ENCODE measurements at regions not wholly inside any gene's neighbourhood (a gene's known extent, or its start where the extent isn't known, plus 50 kb on each side); places are given as distances from the start of the nearest gene placed in this dataset.
A peak's percentile ranks its signal among the peaks of the same experiment; 100 is the strongest.
"Not testable (repeated sequence)": the region's sequence is repeated elsewhere in the genome, so short reads cannot be mapped to it uniquely, and the experiment has no call there.

- DNase-seq = no peak
These were observed 288.9 kb upstream of the ZNF337 start for GRCh38 chr20:25985597-25985996.

DNA sequence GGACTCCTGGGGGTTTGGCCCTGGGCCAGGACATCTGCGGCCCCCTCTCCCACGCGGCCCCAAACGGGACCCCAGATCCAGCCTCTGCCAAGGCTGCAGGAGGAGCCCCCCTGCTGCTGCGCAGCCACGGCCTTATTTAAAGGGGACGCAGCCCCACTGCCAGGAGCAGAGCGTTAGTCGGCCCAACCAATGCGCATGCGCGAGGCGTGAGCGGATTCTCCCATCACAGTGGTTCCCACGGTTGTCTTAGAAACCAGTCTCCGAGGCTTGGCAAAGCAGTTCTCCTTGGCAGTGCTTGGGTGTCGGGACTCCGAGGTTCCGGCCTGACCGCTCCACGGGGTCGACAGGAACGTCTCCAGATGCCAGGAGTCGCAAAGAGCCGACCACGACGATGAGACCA is 288.3 kb upstream of the ZNF337 start:
- no peak for DNase-seq

DNA sequence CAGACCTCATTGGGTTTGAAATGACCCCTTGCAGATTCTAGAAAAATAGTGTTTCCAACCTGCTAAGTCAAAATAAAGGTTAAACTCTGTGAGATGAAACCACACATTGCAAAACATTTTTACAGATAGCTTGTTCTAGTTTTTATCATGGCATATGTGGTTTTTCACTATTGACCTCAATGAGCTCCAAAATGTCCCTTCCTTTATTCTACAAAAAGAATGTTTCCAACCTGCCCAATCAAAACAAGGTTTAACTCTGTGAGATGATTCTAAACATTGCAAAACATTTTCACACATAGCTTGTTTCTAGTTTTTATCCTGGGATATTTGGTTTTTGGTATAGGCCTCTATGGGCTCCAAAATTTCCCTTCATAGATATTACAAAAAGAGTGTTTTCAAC is 286.0 kb upstream of the ZNF337 start:
- not testable (repeated sequence) for DNase-seq

- DNase-seq = not testable (repeated sequence)
These were observed 282.0 kb upstream of the ZNF337 start for GRCh38 chr20:25978450-25979190.

DNA sequence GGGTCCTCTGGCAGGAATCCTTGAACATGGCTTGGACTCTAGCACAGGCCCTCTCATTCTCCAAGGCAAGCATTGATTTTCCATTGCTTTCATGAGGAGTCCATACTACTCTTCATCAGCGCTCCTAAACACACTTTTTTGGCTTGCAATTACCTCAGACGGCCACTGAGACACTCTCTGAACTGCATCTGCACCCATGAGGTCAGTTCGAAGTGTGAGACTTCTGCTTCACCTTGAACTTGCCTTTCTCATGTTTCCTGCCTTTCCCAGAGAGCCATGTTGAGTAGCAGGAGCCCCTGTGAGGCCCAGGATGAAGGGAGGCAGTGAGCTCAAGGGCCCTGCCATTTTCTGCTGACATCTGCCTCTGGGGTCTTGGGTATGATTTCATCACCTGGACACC is 279.2 kb upstream of the ZNF337 start:
- not testable (repeated sequence) for DNase-seq

DNA sequence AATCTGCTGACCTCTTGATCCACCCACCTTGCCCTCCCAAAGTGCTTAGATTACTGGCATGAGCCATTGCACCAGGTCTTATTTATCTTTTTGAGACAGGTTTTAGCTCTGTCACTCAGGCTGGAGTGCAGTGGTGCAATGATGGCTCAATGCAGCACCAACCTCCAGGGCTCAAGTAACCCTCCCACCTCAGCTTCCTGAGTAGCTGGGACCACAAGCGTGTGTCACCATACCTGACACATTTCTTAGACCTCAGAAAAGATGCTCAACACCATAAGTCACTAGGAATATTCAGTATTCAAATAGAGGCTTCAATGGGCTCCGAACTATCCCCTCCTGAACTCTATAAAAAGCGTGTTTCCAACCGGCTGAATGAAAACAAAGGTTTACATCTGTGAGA is 268.6 kb upstream of the ZNF337 start:
- DNase-seq = not testable (repeated sequence)

DNA sequence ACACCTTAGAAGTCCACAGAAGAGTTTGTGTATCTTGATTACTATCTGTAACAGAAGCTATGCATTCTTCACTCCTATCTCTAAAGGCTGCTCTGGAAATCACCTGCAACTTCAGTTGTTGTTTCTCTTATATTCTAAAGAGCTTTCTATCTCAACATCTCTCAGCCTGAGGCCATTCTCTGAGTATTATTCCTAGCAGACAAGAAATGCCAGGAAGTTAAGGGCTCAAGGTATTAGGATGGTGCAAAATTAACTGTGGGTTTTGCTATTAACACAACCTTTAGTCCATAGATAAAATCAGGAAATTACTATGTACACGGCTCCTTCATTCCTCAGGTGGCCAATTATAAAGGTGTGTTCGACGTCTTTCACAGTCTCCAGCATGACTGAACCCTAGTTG is 257.2 kb upstream of the ZNF337 start:
- not testable (repeated sequence) for DNase-seq

GRCh38 chr20:25935230-25935629 is 238.6 kb upstream of the ZNF337 start:
- DNase-seq = not testable (repeated sequence)

- DNase-seq = not testable (repeated sequence)
These were observed 236.2 kb upstream of the ZNF337 start for GRCh38 chr20:25932806-25933205.

DNA sequence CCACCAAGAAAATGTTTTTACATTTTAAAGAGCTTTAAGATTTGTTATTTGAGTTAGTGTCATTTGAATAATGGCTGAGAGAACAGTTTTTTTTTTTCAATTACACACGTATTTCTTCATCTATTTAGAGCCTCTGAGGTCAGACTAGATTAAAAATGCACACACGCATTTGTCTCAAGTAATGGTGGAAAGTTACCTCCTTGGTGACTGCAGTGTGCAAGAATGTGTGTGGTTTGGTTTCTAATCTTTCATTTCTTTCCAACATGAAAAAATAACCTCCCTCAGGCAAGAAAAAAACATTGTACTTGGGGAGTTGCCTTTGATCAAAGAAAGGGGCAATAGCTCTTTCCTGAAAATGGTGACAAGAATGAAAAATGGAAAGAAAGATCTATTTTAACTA is 235.5 kb upstream of the ZNF337 start:
- not testable (repeated sequence) for DNase-seq

GRCh38 chr20:25902321-25902720 is 205.7 kb upstream of the ZNF337 start:
- DNase-seq = not testable (repeated sequence)

DNA sequence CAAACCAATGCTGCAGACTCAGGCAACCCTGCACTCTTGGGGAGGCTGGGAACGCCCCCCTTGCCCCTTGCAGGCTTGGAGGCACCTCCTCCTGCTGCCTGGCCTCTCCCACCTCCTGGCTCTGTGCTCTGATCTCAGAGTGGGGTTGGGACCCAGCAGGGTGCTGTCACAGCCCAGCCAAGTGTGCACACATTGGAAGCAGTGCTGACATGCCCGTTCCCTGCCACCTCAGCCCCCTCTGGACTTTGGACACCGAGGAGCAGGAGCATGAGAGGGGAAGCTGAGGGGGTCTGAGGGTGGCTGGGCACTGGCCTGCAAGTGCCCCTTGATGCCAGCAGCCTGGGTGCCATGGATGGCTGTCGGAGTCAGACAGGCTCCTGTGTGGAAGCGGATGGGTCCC is 202.0 kb upstream of the ZNF337 start:
- not testable (repeated sequence) for DNase-seq

DNA sequence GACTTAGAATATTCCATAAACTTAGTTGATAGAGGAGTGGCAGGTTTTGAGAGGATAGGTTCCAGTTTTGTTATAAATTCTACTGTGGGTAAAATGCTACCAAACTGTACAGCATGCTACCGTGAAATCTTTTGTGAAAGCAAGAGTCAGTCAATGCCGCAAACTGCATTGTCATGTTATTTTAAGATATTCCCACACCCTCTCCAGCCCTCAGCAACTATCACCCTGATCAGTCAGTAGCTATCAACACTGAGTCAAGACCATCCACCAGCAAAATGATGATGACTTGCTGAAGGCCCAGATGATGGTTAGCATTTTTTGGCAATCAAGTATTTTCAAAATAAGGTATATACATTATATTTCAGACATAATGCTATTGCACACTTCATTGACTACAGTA is 182.4 kb upstream of the ZNF337 start:
- not testable (repeated sequence) for DNase-seq

DNA sequence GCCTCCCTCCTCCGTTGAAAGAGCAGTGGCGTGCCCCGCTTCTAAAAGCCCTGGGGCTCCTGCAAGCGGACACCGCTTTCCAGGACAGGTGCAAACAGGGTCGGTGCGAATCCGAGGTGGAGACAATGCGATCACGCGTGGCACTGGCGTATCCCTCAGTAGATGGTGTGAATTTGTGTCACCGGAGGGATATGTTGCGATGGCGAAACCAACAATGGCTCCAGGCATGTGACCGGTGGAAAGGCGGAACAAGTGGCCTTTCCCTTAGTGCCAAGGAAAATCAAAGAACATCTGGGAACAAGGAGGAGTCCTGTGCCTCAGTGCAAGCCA is 172.0 kb upstream of the ZNF337 start:
- not testable (repeated sequence) for DNase-seq

GRCh38 chr20:25867776-25868649 is 171.4 kb upstream of the ZNF337 start:
- peak; percentile 53 for DNase-seq

DNA sequence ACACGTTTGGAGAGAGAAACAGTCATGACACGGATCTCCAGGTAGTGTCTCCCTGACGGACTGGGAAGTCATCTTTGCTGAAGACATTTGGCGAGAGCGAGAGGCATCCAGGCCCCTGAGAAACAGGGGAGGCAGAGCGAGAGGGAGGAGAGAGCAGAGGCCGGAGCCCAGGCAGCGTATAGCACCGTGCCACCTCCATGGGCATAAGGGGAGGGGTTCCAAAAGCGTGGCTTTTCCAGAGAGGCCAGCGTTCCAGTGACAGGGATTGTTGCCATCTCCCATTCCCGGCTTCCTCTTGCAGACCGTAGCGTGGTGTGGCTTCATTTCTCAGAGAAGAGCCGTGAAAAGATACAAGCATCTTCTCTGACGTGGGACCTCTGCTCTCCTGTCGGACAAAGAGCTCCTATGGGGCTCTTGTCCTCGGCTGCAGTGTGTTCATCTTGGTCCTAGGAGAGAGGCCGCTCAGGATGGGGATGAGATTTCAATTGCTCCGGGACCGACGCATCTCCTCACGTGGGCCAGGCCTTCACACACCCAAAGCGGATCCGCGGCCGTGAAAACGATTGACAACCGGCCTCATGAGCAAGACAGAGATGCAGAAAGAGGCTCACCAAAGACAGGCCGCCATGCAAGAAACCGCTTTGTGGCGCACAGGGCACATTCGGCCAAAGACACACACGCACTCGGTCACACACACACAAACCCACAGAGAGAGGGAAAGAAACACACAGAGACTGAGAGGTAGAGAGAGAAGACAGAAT is 170.5 kb upstream of the ZNF337 start:
- DNase-seq = not testable (repeated sequence)

DNA sequence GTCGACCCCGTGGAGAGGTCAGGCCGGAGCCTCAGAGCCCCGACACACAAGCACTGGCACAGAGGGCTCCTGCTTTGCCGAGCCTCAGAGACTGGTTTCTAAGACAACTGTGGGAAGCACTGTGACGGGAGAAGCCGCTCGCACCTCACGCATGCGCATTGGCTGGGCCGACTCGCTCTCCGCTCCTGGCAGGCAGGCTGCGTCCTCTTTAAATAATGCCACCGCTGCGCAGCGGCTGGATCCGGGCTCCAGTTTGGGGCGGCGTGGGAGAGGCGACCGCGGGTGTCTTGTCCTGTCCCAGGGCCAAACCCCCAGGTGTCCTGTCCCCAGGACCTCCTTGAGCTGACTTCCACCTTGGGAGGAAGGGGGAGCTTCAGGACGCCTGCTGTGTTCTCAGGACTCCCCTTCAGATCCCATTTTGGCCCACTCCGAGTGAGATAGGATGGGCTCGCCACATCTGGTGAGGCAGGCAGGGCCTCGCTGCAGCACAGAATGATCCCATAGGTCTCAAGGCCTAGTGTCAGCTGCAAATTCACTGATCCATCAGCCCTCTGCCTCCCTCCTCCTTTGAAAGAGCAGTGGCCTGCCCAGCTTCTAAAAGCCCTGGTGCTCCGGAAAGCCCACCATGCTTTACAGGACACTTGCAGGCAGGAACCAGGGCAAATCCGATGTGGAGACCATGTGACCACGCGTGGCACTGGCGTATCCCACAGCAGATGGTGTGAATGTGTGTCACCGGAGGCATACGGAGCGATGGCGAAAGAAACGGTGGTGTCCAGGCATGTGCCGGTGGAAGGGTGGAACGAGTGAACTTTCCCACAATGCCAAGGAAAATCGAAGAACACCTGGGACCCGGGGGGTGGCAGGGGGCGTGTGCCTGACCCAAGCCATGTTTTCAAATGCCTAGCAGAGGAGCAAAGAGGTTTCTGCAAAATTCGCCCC is 169.3 kb upstream of the ZNF337 start:
- peak; percentile 56 for DNase-seq

- DNase-seq = not testable (repeated sequence)
These were observed 168.5 kb upstream of the ZNF337 start for GRCh38 chr20:25864963-25865714.

- DNase-seq = no peak
These were observed 167.8 kb upstream of the ZNF337 start for GRCh38 chr20:25864326-25864962.

DNA sequence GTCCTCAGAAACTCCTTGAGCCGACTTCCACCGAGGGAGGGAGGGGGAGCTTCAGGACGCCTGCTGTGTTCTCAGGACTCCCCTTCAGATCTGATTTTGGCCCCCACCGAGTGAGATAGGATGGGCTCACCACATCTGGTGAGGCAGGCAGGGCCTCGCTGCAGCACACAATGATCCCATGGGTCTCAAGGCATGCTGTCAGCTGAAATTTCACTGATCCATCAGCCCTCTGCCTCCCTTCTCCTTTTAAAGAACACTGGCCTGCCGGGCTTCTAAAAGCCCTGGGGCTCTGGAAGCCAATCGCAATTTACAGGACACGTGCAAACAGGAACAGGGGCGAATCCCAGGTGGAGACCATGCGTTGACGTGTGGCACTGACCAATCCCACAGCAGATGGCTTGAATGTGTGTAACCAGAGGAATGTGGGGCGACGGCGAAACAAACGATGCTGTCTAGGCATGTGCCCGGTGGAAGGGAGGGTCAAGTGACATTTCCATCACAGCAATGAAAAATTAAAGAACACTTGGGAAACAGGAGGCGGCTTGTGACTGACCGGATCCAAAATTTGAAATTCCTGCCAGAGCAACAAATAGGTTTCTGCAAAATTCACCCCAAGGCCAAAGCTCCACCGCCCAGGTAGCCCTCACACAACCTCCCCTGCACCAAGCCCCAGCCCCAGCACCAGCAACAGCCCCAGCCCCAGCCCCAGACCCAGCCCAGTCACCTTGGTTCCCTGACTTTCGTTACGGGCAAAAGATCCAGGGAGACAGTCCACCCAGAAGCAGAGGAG is 167.1 kb upstream of the ZNF337 start:
- DNase-seq = no peak

All from effector CD8-positive, alpha-beta T cell (primary cell).